ENCODE measurements at regions not wholly inside any gene's neighbourhood (a gene's known extent, or its start where the extent isn't known, plus 50 kb on each side); places are given as distances from the start of the nearest gene placed in this dataset.
"Not testable (repeated sequence)": the region's sequence is repeated elsewhere in the genome, so short reads cannot be mapped to it uniquely, and the experiment has no call there.

- not testable (repeated sequence) for TF ChIP-seq POLR2A (IDR thresholded peaks at IDR 0.05; ENCODE audit: low read length); GATA1 (IDR thresholded peaks at IDR 0.05; ENCODE audit: low read depth, low read length)
These were observed 126.7 kb upstream of the PLGLB2 start for GRCh38 chr2:87621139-87621538.
